Ovary (tissue), 1 donor: ENCODE measurements at regions not wholly inside any gene's neighbourhood (a gene's known extent, or its start where the extent isn't known, plus 50 kb on each side); places are given as distances from the start of the nearest gene placed in this dataset.

ENCODE experiments used
- EP300 ChIP-seq: sonication (generic); formaldehyde crosslinking; IDR thresholded peaks from one replicate; pipeline ENCODE4 v1.6.1; 2017; ENCODE audit warnings: antibody characterized with exemption
- POLR2A ChIP-seq: fragments of 450-650 bp; IDR thresholded peaks from one replicate; pipeline ENCODE4 v1.6.1; 2017; ENCODE audit warnings: antibody characterized with exemption, mild to moderate bottlenecking, moderate library complexity

GRCh38 chr2:234867882-234868285, 83.9 kb upstream of the SH3BP4 start:
- TF ChIP-seq POLR2A = no peak
- TF ChIP-seq EP300 = no peak
